HCT116 (cell line): ENCODE measurements at regions not wholly inside any gene's neighbourhood (a gene's known extent, or its start where the extent isn't known, plus 50 kb on each side); places are given as distances from the start of the nearest gene placed in this dataset.

Experiments used
- ATAC-seq: fragments of 200-7000 bp; cut with Tn5 transposase; 2 replicates; pipeline ENCODE4 v1.9.1; 2020; ENCODE audit warnings: mild to moderate bottlenecking, moderate library complexity
- BruUV-seq: library from RNA; stranded (reverse); fragments of 400-500 nt; replicated peaks from 2 replicates; lab custom pipeline; 2021; lab: Mats Ljungman, UMichigan
- CTCF ChIA-PET: fragments of 300-600 bp; sonication (Branson Sonifier 250); formaldehyde crosslinking; loops from one replicate; lab custom pipeline; 2021; ENCODE audit warnings: antibody characterized with exemption; lab: Charles Lee
- POLR2A ChIA-PET: fragments of 300-600, 350-600 bp; sonication (Branson Sonifier 250); formaldehyde crosslinking; loops from one replicate; lab custom pipeline; 2021; ENCODE audit warnings: antibody characterized with exemption; lab: Charles Lee
- RAD21 ChIA-PET, 2 experiments: fragments of 300-600 bp; sonication (Branson Sonifier 250); formaldehyde crosslinking; loops; one replicate each; lab custom pipeline; 2023; ENCODE audit warnings: low total read pairs in 2 of 2; ENCODE audit not compliant: uncharacterized antibody in 2 of 2, unreplicated experiment in 2 of 2, low non-redundant PET in 1 of 2; lab: Charles Lee
- DNase-seq: peaks from one replicate; pipeline ENCODE4 v3.0.0-alpha.2; 2010; ENCODE audit warnings: low read depth, low spot score
- H2AFZ ChIP-seq: fragments of 200-600 bp; shearing (Covaris generic), sonication (generic); 2 replicates; pipeline ENCODE4 v1.6.1; 2017; ENCODE audit warnings: low read depth, mixed run types, mixed read lengths, antibody characterized with exemption, low read length; ENCODE audit not compliant: poor library complexity, severe bottlenecking
- H3K27ac ChIP-seq: 2 replicates; pipeline ENCODE4 v1.5.1; 2012; ENCODE audit warnings: low read depth, low read length
- H3K27me3 ChIP-seq: fragments of 200-600 bp; sonication (generic); 2 replicates; pipeline ENCODE4 v1.6.1; 2016; ENCODE audit warnings: mixed run types, low read length, mixed read lengths; ENCODE audit not compliant: insufficient read depth
- H3K36me3 ChIP-seq, 2 experiments: fragments of 200-500 bp in 1 of 2; fragments of 200-600 bp in 1 of 2; sonication (Bioruptor generic) in 1 of 2; sonication (generic) in 1 of 2; 2 replicates each; pipeline versions ENCODE4 v1.5.1 to v1.6.1; 2014 to 2016; ENCODE audit warnings: low read length in 2 of 2, inconsistent platforms in 1 of 2, mixed read lengths in 1 of 2, mixed run types in 1 of 2; ENCODE audit not compliant: insufficient read depth in 2 of 2, control insufficient read depth in 1 of 2
- H3K4me1 ChIP-seq, 2 experiments: fragments of 200-600 bp in 1 of 2; sonication (generic) in 1 of 2; 2 replicates each; pipeline versions ENCODE4 v1.5.1 to v1.6.1; 2012 to 2017; ENCODE audit warnings: low read length in 2 of 2, inconsistent platforms in 1 of 2, mild to moderate bottlenecking in 1 of 2, mixed read lengths in 1 of 2, mixed run types in 1 of 2, moderate library complexity in 1 of 2; ENCODE audit not compliant: insufficient read depth in 2 of 2, control insufficient read depth in 1 of 2
- H3K4me2 ChIP-seq: fragments of 200-600 bp; sonication (generic); 2 replicates; pipeline ENCODE4 v1.6.1; 2017; ENCODE audit warnings: mixed run types, low read length, mixed read lengths
- H3K4me3 ChIP-seq, 2 experiments: fragments of 200-600 bp in 1 of 2; sonication (generic) in 1 of 2; replicated peaks in 1 of 2; 2 replicates each; pipeline ENCODE4 v1.5.1; 2011 to 2016; ENCODE audit warnings: low read length in 2 of 2, control low read depth in 1 of 2, low read depth in 1 of 2, mild to moderate bottlenecking in 1 of 2, mixed read lengths in 1 of 2, mixed run types in 1 of 2
- H3K79me2 ChIP-seq: fragments of 200-600 bp; sonication (generic); 2 replicates; pipeline ENCODE4 v1.6.1; 2017; ENCODE audit warnings: mild to moderate bottlenecking, mixed run types, low read length, moderate library complexity, mixed read lengths; ENCODE audit not compliant: insufficient read depth
- H3K9ac ChIP-seq: fragments of 200-600 bp; sonication (generic); 2 replicates; pipeline ENCODE4 v1.6.1; 2016; ENCODE audit warnings: low read length, mixed read lengths
- H3K9me2 ChIP-seq: fragments of 200-600 bp; sonication (generic), shearing (Covaris generic); 2 replicates; pipeline ENCODE4 v1.6.1; 2017; ENCODE audit warnings: mixed run types, mild to moderate bottlenecking, moderate library complexity; ENCODE audit not compliant: insufficient read depth
- H3K9me3 ChIP-seq, 2 experiments: fragments of 200-500 bp in 1 of 2; fragments of 200-600 bp in 1 of 2; sonication (Bioruptor generic) in 1 of 2; sonication (generic) in 1 of 2; 2 replicates each; pipeline ENCODE4 v1.6.1; 2014 to 2017; ENCODE audit warnings: low read length in 2 of 2, mixed read lengths in 2 of 2, inconsistent platforms in 1 of 2, low read depth in 1 of 2, mild to moderate bottlenecking in 1 of 2, mixed run types in 1 of 2, moderate library complexity in 1 of 2; ENCODE audit not compliant: control insufficient read depth in 1 of 2, insufficient read depth in 1 of 2
- H4K20me1 ChIP-seq: fragments of 200-600 bp; sonication (generic), shearing (Covaris generic); 2 replicates; pipeline ENCODE4 v1.6.1; 2017; ENCODE audit warnings: mixed run types, mild to moderate bottlenecking, moderate library complexity; ENCODE audit not compliant: insufficient read depth
- ATF3 ChIP-seq: IDR thresholded peaks from 2 replicates; pipeline ENCODE4 v1.6.1; 2012
- CEBPB ChIP-seq: IDR thresholded peaks from 2 replicates; pipeline ENCODE4 v1.6.1; 2012; ENCODE audit warnings: low read depth
- EGR1 ChIP-seq: IDR thresholded peaks from 2 replicates; pipeline ENCODE4 v1.6.1; 2012; ENCODE audit warnings: low read depth
- ELF1 ChIP-seq: IDR thresholded peaks from 2 replicates; pipeline ENCODE4 v1.6.1; 2012; ENCODE audit warnings: low read depth, borderline replicate concordance
- FOSL1 ChIP-seq: IDR thresholded peaks from 2 replicates; pipeline ENCODE4 v1.6.1; 2012; ENCODE audit warnings: low read depth
- POLR2A ChIP-seq: IDR thresholded peaks from 2 replicates; pipeline ENCODE4 v1.7.0; 2011; ENCODE audit warnings: borderline replicate concordance; ENCODE audit not compliant: insufficient read depth, insufficient read length; ENCODE audit errors: extremely low read depth
- RAD21 ChIP-seq: IDR thresholded peaks from 2 replicates; pipeline ENCODE4 v1.6.1; 2012; ENCODE audit warnings: low read depth, mild to moderate bottlenecking
- SP1 ChIP-seq: IDR thresholded peaks from 2 replicates; pipeline ENCODE4 v1.6.1; 2012; ENCODE audit warnings: low read depth
- SRF ChIP-seq: IDR thresholded peaks from 2 replicates; pipeline ENCODE4 v1.6.1; 2012; ENCODE audit warnings: low read depth
- YY1 ChIP-seq: IDR thresholded peaks from 2 replicates; pipeline ENCODE4 v1.6.1; 2011; ENCODE audit warnings: low read length, low read depth, moderate library complexity, mild to moderate bottlenecking; ENCODE audit not compliant: insufficient replicate concordance; ENCODE audit errors: extremely low read depth
- ZBTB33 ChIP-seq: IDR thresholded peaks from 2 replicates; pipeline ENCODE4 v1.6.1; 2011; ENCODE audit warnings: mild to moderate bottlenecking, low read length, moderate library complexity; ENCODE audit not compliant: insufficient replicate concordance; ENCODE audit errors: extremely low read depth
- ZFX ChIP-seq: fragments of 450-650 bp; IDR thresholded peaks from 2 replicates; pipeline ENCODE4 v1.6.1; 2017
- intact Hi-C: fragments of 100-400 bp; cut with micrococcal nuclease; formaldehyde crosslinking; loops from 2 replicates; pipeline ENCODE4 v1.10.0; 2022

- ChIA-PET CTCF (no interaction called here), RAD21 (no interaction called here), POLR2A (no interaction called here)
- Histone ChIP-seq H4K20me1 (no peaks in the 10 kb centered on the region), H3K27me3 (no peaks in the 10 kb centered on the region), H3K4me2 (no peak overlapping the region), H3K79me2 (no peaks in the 10 kb centered on the region), H3K27ac (no peak overlapping the region), H2AFZ (no peak overlapping the region), H3K9me2 (no peaks in the 10 kb centered on the region), H3K4me3 (no peak overlapping the region), H3K9me3 (no peaks in the 10 kb centered on the region), H3K4me1 (no peaks in the 10 kb centered on the region), H3K36me3 (no peaks in the 10 kb centered on the region), H3K9ac (no peak overlapping the region)
- no TSS peak for BruUV-seq
- ATAC-seq = no peak
- intact Hi-C loops = no loop called here
- no peak for DNase-seq
- no peak for TF ChIP-seq ELF1
- TF ChIP-seq SRF = no peak
- TF ChIP-seq SP1 = no peak
- TF ChIP-seq YY1 = no peak
- no peak for TF ChIP-seq CEBPB
- no peak for TF ChIP-seq FOSL1
- no peak for TF ChIP-seq ZBTB33
- no peak for TF ChIP-seq EGR1
- no peak for TF ChIP-seq RAD21
- TF ChIP-seq ATF3 = no peak
- no peak for TF ChIP-seq POLR2A
- TF ChIP-seq ZFX = no peak
Measured at GRCh38 chr9:106637486-106637885, 225.5 kb upstream of the ZNF462 start.
